ENCODE measurements at regions not wholly inside any gene's neighbourhood (a gene's known extent, or its start where the extent isn't known, plus 50 kb on each side); places are given as distances from the start of the nearest gene placed in this dataset.

DNA sequence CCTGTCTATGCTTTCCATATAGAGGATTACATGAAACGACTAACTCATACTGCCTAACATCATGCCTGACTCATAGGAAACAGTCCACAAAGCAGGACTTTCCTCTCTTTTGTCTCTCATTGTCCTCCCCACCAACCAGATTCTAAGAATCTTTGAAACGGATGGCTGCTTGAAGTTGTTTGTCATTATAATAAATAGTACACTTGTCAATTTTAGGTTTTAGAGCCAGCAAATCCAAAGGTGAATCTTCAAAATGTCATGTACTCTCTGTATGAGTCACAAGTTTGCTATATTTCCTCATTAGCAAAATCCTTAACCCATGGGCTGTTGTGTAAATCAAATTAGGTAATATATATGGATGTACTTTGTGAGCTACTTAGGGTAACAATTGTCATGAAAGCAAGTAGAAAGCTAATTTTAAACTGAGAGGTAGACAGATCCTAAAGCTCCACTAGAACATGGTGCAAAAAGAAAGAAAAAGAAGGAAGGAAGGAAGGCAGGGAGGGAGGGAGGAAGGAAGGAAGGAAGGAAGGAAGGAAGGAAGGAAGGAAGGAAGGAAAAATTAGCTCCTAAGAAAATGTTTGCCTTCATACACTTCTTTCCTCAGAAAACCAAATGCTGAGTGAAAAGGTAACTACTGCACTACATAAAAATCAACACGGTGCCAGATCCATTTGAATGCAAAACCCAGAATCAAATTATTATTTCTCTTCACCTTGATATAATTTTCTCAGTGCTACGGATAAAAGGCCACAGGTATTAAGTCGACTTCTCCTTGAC, 129.5 kb upstream of the PRMT6 start:
- H3K36me3 ChIP-seq: no peaks in the 10 kb centered on the region
- H3K4me3 ChIP-seq: no peak overlapping the region
- no peaks in the 10 kb centered on the region for H3K9me3 ChIP-seq (ENCODE audit: low read depth)
- no peak for DNase-seq (ENCODE audit: low read depth in 1 of 2, low spot score in 1 of 2)
- H3K27me3 ChIP-seq: no peaks in the 10 kb centered on the region
- no peaks in the 10 kb centered on the region for H3K4me1 ChIP-seq (ENCODE audit: low read depth)
- no peak overlapping the region for H3K27ac ChIP-seq
- TF ChIP-seq, protein P1, sequence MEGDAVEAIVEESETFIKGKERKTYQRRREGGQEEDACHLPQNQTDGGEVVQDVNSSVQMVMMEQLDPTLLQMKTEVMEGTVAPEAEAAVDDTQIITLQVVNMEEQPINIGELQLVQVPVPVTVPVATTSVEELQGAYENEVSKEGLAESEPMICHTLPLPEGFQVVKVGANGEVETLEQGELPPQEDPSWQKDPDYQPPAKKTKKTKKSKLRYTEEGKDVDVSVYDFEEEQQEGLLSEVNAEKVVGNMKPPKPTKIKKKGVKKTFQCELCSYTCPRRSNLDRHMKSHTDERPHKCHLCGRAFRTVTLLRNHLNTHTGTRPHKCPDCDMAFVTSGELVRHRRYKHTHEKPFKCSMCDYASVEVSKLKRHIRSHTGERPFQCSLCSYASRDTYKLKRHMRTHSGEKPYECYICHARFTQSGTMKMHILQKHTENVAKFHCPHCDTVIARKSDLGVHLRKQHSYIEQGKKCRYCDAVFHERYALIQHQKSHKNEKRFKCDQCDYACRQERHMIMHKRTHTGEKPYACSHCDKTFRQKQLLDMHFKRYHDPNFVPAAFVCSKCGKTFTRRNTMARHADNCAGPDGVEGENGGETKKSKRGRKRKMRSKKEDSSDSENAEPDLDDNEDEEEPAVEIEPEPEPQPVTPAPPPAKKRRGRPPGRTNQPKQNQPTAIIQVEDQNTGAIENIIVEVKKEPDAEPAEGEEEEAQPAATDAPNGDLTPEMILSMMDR (IDR thresholded peaks at IDR 0.05; ENCODE audit: low read depth, low read length): no peak

DNA sequence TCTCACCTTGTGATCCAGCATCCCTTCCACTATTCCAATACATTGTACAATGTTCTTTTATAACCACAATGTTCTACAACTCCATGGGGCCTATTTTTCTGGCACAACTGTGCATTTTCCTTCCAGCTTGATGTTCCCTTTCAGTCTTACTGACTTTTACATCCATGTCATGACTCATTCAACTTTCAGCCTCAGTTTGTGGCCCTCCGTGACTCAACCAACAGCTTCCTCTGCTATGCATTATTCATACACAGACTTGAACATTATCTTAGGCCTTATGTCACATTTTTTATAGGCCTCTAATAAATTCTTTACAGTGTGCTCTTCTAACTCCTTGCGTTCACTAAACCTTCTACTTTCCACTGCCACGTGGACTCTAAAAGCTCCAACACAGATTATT, 119.4 kb upstream of the PRMT6 start:
- DNase-seq (ENCODE audit: low read depth in 1 of 2, low spot score in 1 of 2): peak in 1 of 2 donors; percentile 69
- Histone ChIP-seq H3K4me3 (no peak overlapping the region), H3K27me3 (no peaks in the 10 kb centered on the region), H3K27ac (no peak overlapping the region), H3K4me1 (ENCODE audit: low read depth) (no peaks in the 10 kb centered on the region), H3K36me3 (no peaks in the 10 kb centered on the region), H3K9me3 (ENCODE audit: low read depth) (no peaks in the 10 kb centered on the region)
- TF ChIP-seq, protein P1 (IDR thresholded peaks at IDR 0.05; ENCODE audit: low read depth, low read length): no peak

DNA sequence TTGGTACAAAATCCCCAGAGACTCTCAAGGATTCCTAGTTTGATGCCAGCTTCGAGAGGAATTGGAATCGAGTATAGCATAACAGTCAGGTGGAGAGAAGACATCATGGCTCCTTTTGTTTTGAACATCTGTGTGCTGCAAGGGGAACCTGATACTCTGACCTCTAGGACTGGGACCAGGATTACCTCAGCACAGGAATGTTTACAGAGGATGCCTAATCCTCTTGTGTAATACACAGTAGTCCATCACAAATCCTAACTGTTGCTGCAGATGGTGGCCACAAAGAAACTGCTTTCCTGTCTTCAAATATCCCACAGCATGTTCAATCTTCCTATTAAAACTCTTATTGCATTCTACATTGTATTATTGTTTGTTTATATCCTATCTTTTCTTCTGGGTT, 111.8 kb upstream of the PRMT6 start:
- H3K4me3 ChIP-seq: no peak overlapping the region
- H3K27me3 ChIP-seq: no peaks in the 10 kb centered on the region
- no peak overlapping the region for H3K27ac ChIP-seq
- peaks cover 5% of the 10 kb centered on the region for H3K4me1 ChIP-seq (ENCODE audit: low read depth)
- TF ChIP-seq, protein P1 (IDR thresholded peaks at IDR 0.05; ENCODE audit: low read depth, low read length): no peak
- H3K36me3 ChIP-seq: no peaks in the 10 kb centered on the region
- H3K9me3 ChIP-seq (ENCODE audit: low read depth): no peaks in the 10 kb centered on the region
- DNase-seq (ENCODE audit: low read depth in 1 of 2, low spot score in 1 of 2): no peak

DNA sequence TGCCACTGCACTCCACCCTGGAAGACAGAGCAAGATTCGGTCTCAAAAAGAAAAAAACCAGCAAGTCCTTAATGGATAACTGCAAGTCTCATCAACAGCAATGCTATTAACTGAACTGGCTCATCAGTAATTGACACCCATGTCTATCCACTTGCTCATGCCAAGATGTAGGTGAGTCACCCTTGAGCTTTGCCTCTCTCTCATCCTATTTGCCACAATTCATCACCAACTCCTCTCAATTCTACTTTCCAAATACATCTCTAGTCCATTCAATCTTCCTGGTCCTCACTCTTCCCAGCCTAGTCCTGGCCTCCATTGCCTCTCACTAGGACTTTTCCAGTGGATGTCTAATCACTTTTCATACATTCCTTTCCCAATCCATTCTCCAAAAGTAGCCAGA, 103.7 kb upstream of the PRMT6 start:
- Histone ChIP-seq H3K9me3 (ENCODE audit: low read depth) (no peaks in the 10 kb centered on the region), H3K27ac (no peak overlapping the region), H3K36me3 (no peaks in the 10 kb centered on the region), H3K4me3 (no peak overlapping the region), H3K27me3 (no peaks in the 10 kb centered on the region), H3K4me1 (ENCODE audit: low read depth) (peaks cover 10% of the 10 kb centered on the region)
- DNase-seq (ENCODE audit: low read depth in 1 of 2, low spot score in 1 of 2): no peak
- TF ChIP-seq, protein P1 (IDR thresholded peaks at IDR 0.05; ENCODE audit: low read depth, low read length): no peak

DNA sequence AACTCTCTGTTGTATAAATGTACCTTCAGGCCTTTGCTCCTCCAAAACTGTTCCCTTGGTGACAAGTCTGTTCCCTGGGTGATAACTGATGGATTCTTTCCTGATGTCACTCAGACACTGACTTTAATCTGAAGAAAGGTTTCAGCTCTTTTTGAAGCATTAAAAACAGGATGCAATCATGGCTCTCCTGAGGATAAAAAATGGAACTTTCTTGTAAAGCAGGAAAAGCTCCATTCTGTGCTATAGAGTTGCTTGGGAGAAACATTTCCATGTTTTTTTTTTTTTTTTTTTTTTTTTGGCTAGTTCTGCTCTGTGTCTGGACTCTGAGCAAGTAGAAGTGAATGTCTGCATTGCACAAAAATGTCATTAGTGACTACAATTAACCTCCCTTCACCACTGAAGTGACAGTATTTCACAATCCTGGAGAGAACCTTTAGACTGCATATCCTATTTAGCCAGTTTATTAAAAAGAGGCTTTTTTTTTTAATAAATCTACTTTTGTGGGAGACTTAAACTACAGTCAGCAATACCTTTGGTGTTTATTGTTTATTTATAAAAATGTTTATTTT, 101.7 kb upstream of the PRMT6 start:
- Histone ChIP-seq H3K9me3 (ENCODE audit: low read depth) (no peaks in the 10 kb centered on the region), H3K27me3 (no peaks in the 10 kb centered on the region), H3K27ac (no peak overlapping the region), H3K4me3 (no peak overlapping the region), H3K4me1 (ENCODE audit: low read depth) (peaks cover 4% of the 10 kb centered on the region), H3K36me3 (no peaks in the 10 kb centered on the region)
- TF ChIP-seq, protein P1 (IDR thresholded peaks at IDR 0.05; ENCODE audit: low read depth, low read length): no peak
- DNase-seq (ENCODE audit: low read depth in 1 of 2, low spot score in 1 of 2): no peak

Data from cardiac muscle cell (in vitro differentiated cells and primary cell).